Transverse colon (tissue), 3 donors: ENCODE measurements at regions not wholly inside any gene's neighbourhood (a gene's known extent, or its start where the extent isn't known, plus 50 kb on each side); places are given as distances from the start of the nearest gene placed in this dataset.

Experiments
- EP300 ChIP-seq: sonication (generic); formaldehyde crosslinking; IDR thresholded peaks from one replicate; pipeline ENCODE4 v1.6.1; 2017; ENCODE audit warnings: antibody characterized with exemption, low read depth
- POLR2A ChIP-seq: fragments of 450-650 bp; IDR thresholded peaks from one replicate; pipeline ENCODE4 v1.6.1; 2016; ENCODE audit warnings: antibody characterized with exemption, mild to moderate bottlenecking, moderate library complexity
- TF ChIP-seq, protein P1 (sequence below), 5 experiments: fragments of 200-600 bp in 3 of 5; fragments of 450-650 bp in 2 of 5; sonication (generic) in 3 of 5; IDR thresholded peaks; 1 replicate in 2 of 5; 2 replicates in 3 of 5; pipeline ENCODE4 v1.5.1; 2016 to 2017; ENCODE audit warnings: antibody characterized with exemption in 5 of 5, inconsistent platforms in 3 of 5, mild to moderate bottlenecking in 2 of 5, moderate library complexity in 1 of 5

DNA sequence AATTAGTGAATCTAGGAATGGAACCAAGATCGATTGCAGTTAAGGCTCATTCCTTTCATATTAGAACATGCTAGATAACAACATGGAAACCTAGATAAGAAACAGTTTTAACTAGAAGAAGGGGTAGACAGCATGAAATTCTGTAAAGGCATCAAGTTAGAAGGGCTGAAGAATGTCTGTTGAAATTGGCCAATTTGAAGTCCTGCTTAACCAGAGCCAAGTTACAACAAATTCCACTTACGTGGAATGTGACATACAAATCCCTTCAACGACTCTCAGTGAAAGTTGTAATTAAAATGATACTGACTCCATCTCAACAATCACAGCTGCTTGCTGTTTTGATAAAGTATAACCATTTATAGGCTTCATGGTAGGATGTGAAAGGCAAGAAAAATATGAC lies 1065.7 kb downstream of the DNAJB9 start:
- TF ChIP-seq, protein P1, sequence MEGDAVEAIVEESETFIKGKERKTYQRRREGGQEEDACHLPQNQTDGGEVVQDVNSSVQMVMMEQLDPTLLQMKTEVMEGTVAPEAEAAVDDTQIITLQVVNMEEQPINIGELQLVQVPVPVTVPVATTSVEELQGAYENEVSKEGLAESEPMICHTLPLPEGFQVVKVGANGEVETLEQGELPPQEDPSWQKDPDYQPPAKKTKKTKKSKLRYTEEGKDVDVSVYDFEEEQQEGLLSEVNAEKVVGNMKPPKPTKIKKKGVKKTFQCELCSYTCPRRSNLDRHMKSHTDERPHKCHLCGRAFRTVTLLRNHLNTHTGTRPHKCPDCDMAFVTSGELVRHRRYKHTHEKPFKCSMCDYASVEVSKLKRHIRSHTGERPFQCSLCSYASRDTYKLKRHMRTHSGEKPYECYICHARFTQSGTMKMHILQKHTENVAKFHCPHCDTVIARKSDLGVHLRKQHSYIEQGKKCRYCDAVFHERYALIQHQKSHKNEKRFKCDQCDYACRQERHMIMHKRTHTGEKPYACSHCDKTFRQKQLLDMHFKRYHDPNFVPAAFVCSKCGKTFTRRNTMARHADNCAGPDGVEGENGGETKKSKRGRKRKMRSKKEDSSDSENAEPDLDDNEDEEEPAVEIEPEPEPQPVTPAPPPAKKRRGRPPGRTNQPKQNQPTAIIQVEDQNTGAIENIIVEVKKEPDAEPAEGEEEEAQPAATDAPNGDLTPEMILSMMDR (IDR thresholded peaks at IDR 0.05): no peak
- TF ChIP-seq EP300 (no peak), POLR2A (no peak)
